Tibial nerve (tissue), 4 donors: ENCODE measurements at regions not wholly inside any gene's neighbourhood (a gene's known extent, or its start where the extent isn't known, plus 50 kb on each side); places are given as distances from the start of the nearest gene placed in this dataset.

Source experiments
- DNase-seq, 2 donors: peaks; one replicate each; pipeline ENCODE4 v3.0.0-alpha.2; 2019; ENCODE audit warnings: low spot score in 2 of 2
- H3K27ac ChIP-seq, 4 donors: fragments of 200-600 bp; sonication (generic) in 3 of 4; one replicate each; pipeline ENCODE4 v1.5.1; 2017 to 2019; ENCODE audit warnings: mild to moderate bottlenecking in 1 of 4
- H3K27me3 ChIP-seq, 2 donors: fragments of 200-600 bp; sonication (generic) in 1 of 2; one replicate each; pipeline versions ENCODE4 v1.5.1 to v1.6.0; 2017 to 2019
- H3K36me3 ChIP-seq, 3 donors: fragments of 200-600 bp; sonication (generic); one replicate each; pipeline ENCODE4 v1.5.1; 2018 to 2019
- H3K4me1 ChIP-seq, 4 donors: fragments of 200-600 bp; sonication (generic) in 3 of 4; one replicate each; pipeline ENCODE4 v1.5.1; 2017 to 2019
- H3K4me3 ChIP-seq, 4 donors: fragments of 200-600 bp; sonication (generic) in 3 of 4; one replicate each; pipeline ENCODE4 v1.5.1; 2017 to 2019; ENCODE audit warnings: mild to moderate bottlenecking in 1 of 4, moderate library complexity in 1 of 4
- H3K9me3 ChIP-seq, 4 donors: fragments of 200-600 bp; sonication (generic) in 3 of 4; one replicate each; pipeline ENCODE4 v1.5.1; 2017 to 2019
- EP300 ChIP-seq, 2 donors: sonication (generic); formaldehyde crosslinking; IDR thresholded peaks; one replicate each; pipeline ENCODE4 v1.6.1; 2017; ENCODE audit warnings: antibody characterized with exemption in 2 of 2, mild to moderate bottlenecking in 1 of 2
- POLR2A ChIP-seq, 2 donors: fragments of 450-650 bp; IDR thresholded peaks; one replicate each; pipeline ENCODE4 v1.6.1; 2017; ENCODE audit warnings: antibody characterized with exemption in 2 of 2, mild to moderate bottlenecking in 2 of 2, moderate library complexity in 2 of 2
- WGBS, 2 donors: methylation state at CpG; one replicate each; pipeline ENCODE4 v1.1.5; 2018; 5-methylcytosine and 5-hydroxymethylcytosine counted together
- TF ChIP-seq, protein P1 (sequence below), 5 experiments: fragments of 200-600 bp in 3 of 5; fragments of 450-650 bp in 2 of 5; sonication (generic) in 3 of 5; IDR thresholded peaks; one replicate each; pipeline ENCODE4 v1.5.1; 2016 to 2019; ENCODE audit warnings: antibody characterized with exemption in 5 of 5, mild to moderate bottlenecking in 3 of 5, moderate library complexity in 2 of 5

GRCh38 chr7:33788531-33788930 lies 116.8 kb upstream of the BMPER start:
- no peaks in the 10 kb centered on the region for H3K27me3 ChIP-seq
- WGBS, 2 donors, result 58 to 60% methylated on average over 6 of the region's 6 CpGs
- DNase-seq, result no peak
- no peak overlapping the region for H3K4me3 ChIP-seq
- H3K9me3 ChIP-seq, result no peaks in the 10 kb centered on the region
- no peaks in the 10 kb centered on the region for H3K4me1 ChIP-seq
- no peak overlapping the region for H3K27ac ChIP-seq
- TF ChIP-seq EP300 (IDR thresholded peaks at IDR 0.05) (no peak), POLR2A (IDR thresholded peaks at IDR 0.05) (no peak)
- TF ChIP-seq, protein P1, sequence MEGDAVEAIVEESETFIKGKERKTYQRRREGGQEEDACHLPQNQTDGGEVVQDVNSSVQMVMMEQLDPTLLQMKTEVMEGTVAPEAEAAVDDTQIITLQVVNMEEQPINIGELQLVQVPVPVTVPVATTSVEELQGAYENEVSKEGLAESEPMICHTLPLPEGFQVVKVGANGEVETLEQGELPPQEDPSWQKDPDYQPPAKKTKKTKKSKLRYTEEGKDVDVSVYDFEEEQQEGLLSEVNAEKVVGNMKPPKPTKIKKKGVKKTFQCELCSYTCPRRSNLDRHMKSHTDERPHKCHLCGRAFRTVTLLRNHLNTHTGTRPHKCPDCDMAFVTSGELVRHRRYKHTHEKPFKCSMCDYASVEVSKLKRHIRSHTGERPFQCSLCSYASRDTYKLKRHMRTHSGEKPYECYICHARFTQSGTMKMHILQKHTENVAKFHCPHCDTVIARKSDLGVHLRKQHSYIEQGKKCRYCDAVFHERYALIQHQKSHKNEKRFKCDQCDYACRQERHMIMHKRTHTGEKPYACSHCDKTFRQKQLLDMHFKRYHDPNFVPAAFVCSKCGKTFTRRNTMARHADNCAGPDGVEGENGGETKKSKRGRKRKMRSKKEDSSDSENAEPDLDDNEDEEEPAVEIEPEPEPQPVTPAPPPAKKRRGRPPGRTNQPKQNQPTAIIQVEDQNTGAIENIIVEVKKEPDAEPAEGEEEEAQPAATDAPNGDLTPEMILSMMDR (IDR thresholded peaks at IDR 0.05), result no peak
- H3K36me3 ChIP-seq, result no peaks in the 10 kb centered on the region

DNA sequence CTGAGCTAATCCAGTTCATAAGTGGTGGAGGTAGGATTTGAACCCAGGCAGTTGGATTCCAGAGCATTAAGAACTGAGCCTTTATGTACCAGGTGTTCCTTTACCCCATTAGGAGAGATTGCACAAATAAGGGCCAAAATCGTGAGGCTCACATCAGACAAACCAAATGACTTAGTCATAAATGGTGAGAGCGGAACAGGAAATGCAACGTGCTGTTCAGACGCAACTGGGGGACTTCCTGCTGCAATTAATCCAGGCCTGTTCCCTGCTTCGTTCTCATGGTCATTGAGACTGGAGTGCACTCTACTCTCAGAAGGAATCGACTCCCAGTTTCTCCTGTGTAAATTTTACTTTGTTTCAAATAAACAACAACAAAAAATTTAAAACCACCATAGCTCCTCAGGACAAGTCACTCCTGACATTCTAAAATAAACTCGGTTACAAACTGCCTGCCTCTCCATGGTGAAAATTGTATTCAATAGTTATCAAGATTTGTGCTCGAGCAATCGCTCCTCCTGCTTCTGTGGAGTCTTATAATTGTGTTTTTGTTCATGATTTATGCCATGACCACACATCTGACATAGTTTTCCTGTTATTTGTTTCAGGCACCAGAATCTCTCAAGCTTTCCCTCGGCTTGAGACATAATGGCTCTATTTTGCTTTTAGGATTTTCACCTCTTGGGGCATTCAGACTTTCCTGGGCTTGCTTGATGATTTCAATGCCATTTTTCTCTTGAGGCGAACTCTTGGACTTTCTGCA lies 115.3 kb upstream of the BMPER start:
- Histone ChIP-seq H3K36me3 (no peaks in the 10 kb centered on the region), H3K27ac (no peak overlapping the region), H3K27me3 (no peaks in the 10 kb centered on the region), H3K9me3 (no peaks in the 10 kb centered on the region), H3K4me3 (no peak overlapping the region), H3K4me1 (no peaks in the 10 kb centered on the region)
- WGBS, 2 donors, result 49 to 54% methylated on average over 11 of the region's 11 CpGs
- DNase-seq, result no peak
- TF ChIP-seq POLR2A (IDR thresholded peaks at IDR 0.05), result no peak
- no peak for TF ChIP-seq EP300 (IDR thresholded peaks at IDR 0.05)
- TF ChIP-seq, protein P1 (IDR thresholded peaks at IDR 0.05), result no peak

GRCh38 chr7:33790746-33791145 lies 114.6 kb upstream of the BMPER start:
- DNase-seq, result no peak
- Histone ChIP-seq H3K27ac (no peak overlapping the region), H3K36me3 (no peaks in the 10 kb centered on the region), H3K4me1 (no peaks in the 10 kb centered on the region), H3K4me3 (no peak overlapping the region), H3K9me3 (no peaks in the 10 kb centered on the region), H3K27me3 (no peaks in the 10 kb centered on the region)
- 47 to 65% methylated on average over 5 of the region's 5 CpGs for WGBS, 2 donors
- no peak for TF ChIP-seq POLR2A (IDR thresholded peaks at IDR 0.05)
- TF ChIP-seq, protein P1 (IDR thresholded peaks at IDR 0.05), result no peak
- no peak for TF ChIP-seq EP300 (IDR thresholded peaks at IDR 0.05)

- DNase-seq, result no peak
- no peak overlapping the region for H3K4me3 ChIP-seq
- TF ChIP-seq, protein P1 (IDR thresholded peaks at IDR 0.05), result no peak
- TF ChIP-seq POLR2A (IDR thresholded peaks at IDR 0.05) (no peak), EP300 (IDR thresholded peaks at IDR 0.05) (no peak)
- H3K36me3 ChIP-seq, result no peaks in the 10 kb centered on the region
- no peak overlapping the region for H3K27ac ChIP-seq
- no peaks in the 10 kb centered on the region for H3K4me1 ChIP-seq
- H3K9me3 ChIP-seq, result no peaks in the 10 kb centered on the region
- 90 to 100% methylated on average over 2 of the region's 2 CpGs for WGBS, 2 donors
- no peaks in the 10 kb centered on the region for H3K27me3 ChIP-seq
Observed at GRCh38 chr7:33792041-33792440, 113.3 kb upstream of the BMPER start.

DNA sequence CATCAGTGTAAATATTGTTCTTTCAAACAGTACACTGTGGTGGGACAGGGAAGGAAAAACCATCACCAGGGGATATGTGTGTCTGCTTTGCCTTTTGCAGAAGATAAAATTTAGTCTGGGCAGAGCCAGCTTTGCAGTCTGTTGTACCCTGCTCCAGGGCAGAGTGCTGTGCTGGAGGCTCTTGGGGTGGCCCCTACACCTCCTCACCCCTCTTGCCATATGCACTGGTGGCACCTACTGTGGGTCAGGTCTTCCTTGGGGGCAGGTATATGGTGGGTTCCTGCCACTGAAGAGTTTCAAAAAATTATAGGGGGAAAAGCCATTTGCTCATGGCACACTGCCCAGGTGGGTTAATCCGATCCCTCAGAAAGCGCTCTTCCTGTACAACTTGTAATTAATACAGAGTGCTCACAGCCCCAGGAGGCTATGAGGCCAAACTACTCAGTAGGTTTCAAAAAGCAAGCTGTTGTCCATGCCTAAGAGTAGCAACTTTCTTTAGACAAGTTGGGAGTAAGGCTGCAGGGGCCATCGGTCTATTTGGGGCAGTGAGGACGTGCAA lies 112.7 kb upstream of the BMPER start:
- Histone ChIP-seq H3K27ac (no peak overlapping the region), H3K27me3 (no peaks in the 10 kb centered on the region), H3K9me3 (peaks cover 0 to 4% (median 0%) of the 10 kb centered on the region in 4 donors), H3K36me3 (no peaks in the 10 kb centered on the region), H3K4me3 (no peak overlapping the region), H3K4me1 (no peaks in the 10 kb centered on the region)
- TF ChIP-seq, protein P1 (IDR thresholded peaks at IDR 0.05), result no peak
- TF ChIP-seq POLR2A (IDR thresholded peaks at IDR 0.05) (no peak), EP300 (IDR thresholded peaks at IDR 0.05) (no peak)
- DNase-seq, result no peak
- 90 to 100% methylated on average over 4 of the region's 4 CpGs for WGBS, 2 donors
